ENCODE measurements at regions not wholly inside any gene's neighbourhood (a gene's known extent, or its start where the extent isn't known, plus 50 kb on each side); places are given as distances from the start of the nearest gene placed in this dataset.

GRCh38 chr1:220327106-220327505, 54.9 kb upstream of the RAB3GAP2 start:
- Histone ChIP-seq H3K79me2 (ENCODE audit: insufficient read depth, low read length) (no peaks in the 10 kb centered on the region), H3K9me3 (ENCODE audit: insufficient read depth, low read length, severe bottlenecking) (no peaks in the 10 kb centered on the region), H3K4me1 (ENCODE audit: insufficient read depth, low read length) (no peaks in the 10 kb centered on the region), H3K27me3 (ENCODE audit: insufficient read depth, low read length, poor library complexity) (peaks cover 11% of the 10 kb centered on the region), H3K9ac (ENCODE audit: low read depth, low read length) (no peak overlapping the region), H3K4me2 (ENCODE audit: insufficient read depth, low read length) (no peak overlapping the region), H3K36me3 (ENCODE audit: insufficient read depth, low read length) (no peaks in the 10 kb centered on the region), H2AFZ (ENCODE audit: low read depth, low read length) (no peak overlapping the region), H3K4me3 (ENCODE audit: low read depth in 1 of 2, low read length in 2 of 2) (no peak overlapping the region), H4K20me1 (ENCODE audit: insufficient read depth, low read length) (no peaks in the 10 kb centered on the region), H3K27ac (ENCODE audit: low read length) (no peak overlapping the region)
- DNase-seq: no peak
- TF ChIP-seq CTCF (IDR thresholded peaks at IDR 0.05; ENCODE audit: borderline replicate concordance, extremely low read depth, low read length, poor library complexity, severe bottlenecking): no peak
- no peak for TF ChIP-seq EZH2 (IDR thresholded peaks at IDR 0.05; ENCODE audit: borderline replicate concordance, low read depth, low read length, severe bottlenecking)
- no peak for ATAC-seq (ENCODE audit: insufficient read depth, low read depth)

DNA sequence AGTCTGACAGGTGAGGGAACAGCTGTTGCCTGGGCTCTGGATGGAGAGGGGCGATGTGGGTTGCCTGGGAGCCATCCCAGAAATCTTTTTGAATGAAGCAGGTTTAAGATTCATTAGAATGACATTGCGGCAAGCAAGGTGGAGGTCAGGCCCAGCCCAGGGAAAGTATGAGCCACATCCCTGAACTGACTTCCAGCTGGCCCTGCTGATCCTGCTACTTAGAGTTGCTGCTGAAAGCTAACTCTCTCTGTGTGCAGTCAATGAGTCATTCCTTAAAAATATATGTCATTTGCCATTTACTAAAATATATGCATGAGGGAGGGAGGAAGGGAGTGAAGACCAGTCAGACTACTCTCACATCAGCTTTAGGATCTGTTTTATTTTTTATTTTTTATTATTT, 54.3 kb upstream of the RAB3GAP2 start:
- Histone ChIP-seq H3K79me2 (ENCODE audit: insufficient read depth, low read length) (no peaks in the 10 kb centered on the region), H3K9ac (ENCODE audit: low read depth, low read length) (no peak overlapping the region), H3K4me2 (ENCODE audit: insufficient read depth, low read length) (no peak overlapping the region), H3K36me3 (ENCODE audit: insufficient read depth, low read length) (no peaks in the 10 kb centered on the region), H3K27ac (ENCODE audit: low read length) (no peak overlapping the region), H3K4me1 (ENCODE audit: insufficient read depth, low read length) (no peaks in the 10 kb centered on the region), H3K9me3 (ENCODE audit: insufficient read depth, low read length, severe bottlenecking) (no peaks in the 10 kb centered on the region), H3K27me3 (ENCODE audit: insufficient read depth, low read length, poor library complexity) (peaks cover 14% of the 10 kb centered on the region), H3K4me3 (ENCODE audit: low read depth in 1 of 2, low read length in 2 of 2) (no peak overlapping the region), H4K20me1 (ENCODE audit: insufficient read depth, low read length) (no peaks in the 10 kb centered on the region), H2AFZ (ENCODE audit: low read depth, low read length) (no peak overlapping the region)
- ATAC-seq (ENCODE audit: insufficient read depth, low read depth): no peak
- TF ChIP-seq EZH2 (IDR thresholded peaks at IDR 0.05; ENCODE audit: borderline replicate concordance, low read depth, low read length, severe bottlenecking): no peak
- no peak for TF ChIP-seq CTCF (IDR thresholded peaks at IDR 0.05; ENCODE audit: borderline replicate concordance, extremely low read depth, low read length, poor library complexity, severe bottlenecking)
- no peak for DNase-seq

GRCh38 chr1:220325306-220325995, 53.2 kb upstream of the RAB3GAP2 start:
- Histone ChIP-seq H3K36me3 (ENCODE audit: insufficient read depth, low read length) (no peaks in the 10 kb centered on the region), H3K79me2 (ENCODE audit: insufficient read depth, low read length) (no peaks in the 10 kb centered on the region), H3K4me1 (ENCODE audit: insufficient read depth, low read length) (no peaks in the 10 kb centered on the region), H2AFZ (ENCODE audit: low read depth, low read length) (no peak overlapping the region), H4K20me1 (ENCODE audit: insufficient read depth, low read length) (no peaks in the 10 kb centered on the region), H3K4me3 (ENCODE audit: low read depth in 1 of 2, low read length in 2 of 2) (no peak overlapping the region), H3K9me3 (ENCODE audit: insufficient read depth, low read length, severe bottlenecking) (no peaks in the 10 kb centered on the region), H3K27ac (ENCODE audit: low read length) (no peak overlapping the region), H3K4me2 (ENCODE audit: insufficient read depth, low read length) (no peak overlapping the region), H3K9ac (ENCODE audit: low read depth, low read length) (no peak overlapping the region), H3K27me3 (ENCODE audit: insufficient read depth, low read length, poor library complexity) (peaks cover 14% of the 10 kb centered on the region)
- ATAC-seq (ENCODE audit: insufficient read depth, low read depth) (peak; percentile 76), DNase-seq (peak; percentile 17)
- no peak for TF ChIP-seq CTCF (IDR thresholded peaks at IDR 0.05; ENCODE audit: borderline replicate concordance, extremely low read depth, low read length, poor library complexity, severe bottlenecking)
